ENCODE measurements at regions not wholly inside any gene's neighbourhood (a gene's known extent, or its start where the extent isn't known, plus 50 kb on each side); places are given as distances from the start of the nearest gene placed in this dataset.
"Not testable (repeated sequence)": the region's sequence is repeated elsewhere in the genome, so short reads cannot be mapped to it uniquely, and the experiment has no call there.

DNA sequence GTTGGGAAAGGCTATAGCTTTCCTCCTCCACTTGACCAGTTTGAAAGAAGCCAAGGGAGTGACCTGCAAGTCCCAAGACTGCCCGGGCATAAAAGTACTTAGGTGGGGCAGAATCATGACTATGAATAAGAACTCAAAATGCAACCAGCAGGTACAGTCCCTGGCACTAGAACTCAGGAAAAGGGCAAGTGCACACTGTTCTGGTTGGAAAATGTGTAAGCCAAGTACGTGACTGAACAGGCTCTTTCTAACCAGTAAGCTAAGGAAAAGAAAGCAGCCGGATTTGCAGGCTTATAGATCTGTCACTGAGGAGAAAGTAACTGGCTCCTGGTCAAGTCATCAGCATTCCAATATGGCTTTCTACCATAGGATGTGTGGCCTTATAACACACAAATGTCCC lies 101.2 kb upstream of the SLC4A7 start:
- no peak for DNase-seq

DNA sequence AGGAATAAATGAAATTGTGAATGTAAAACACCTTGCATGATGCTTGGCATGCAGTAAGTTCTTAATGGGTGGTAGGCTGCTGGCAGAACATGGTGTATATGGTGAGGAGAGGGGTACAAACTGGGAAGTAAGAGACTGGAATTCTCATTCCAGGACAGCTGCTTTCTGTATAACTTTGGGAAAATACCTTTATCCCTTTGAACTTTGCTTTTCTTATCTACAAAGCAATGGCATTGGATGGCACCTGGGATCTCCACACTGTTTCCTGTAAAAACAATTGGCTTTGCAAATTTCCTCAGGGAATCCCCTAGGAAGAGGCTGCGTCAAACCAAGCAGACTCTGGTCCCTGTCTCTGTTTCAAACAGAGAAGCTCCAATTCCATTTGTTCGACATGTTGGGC lies 100.7 kb upstream of the SLC4A7 start:
- DNase-seq = no peak

DNA sequence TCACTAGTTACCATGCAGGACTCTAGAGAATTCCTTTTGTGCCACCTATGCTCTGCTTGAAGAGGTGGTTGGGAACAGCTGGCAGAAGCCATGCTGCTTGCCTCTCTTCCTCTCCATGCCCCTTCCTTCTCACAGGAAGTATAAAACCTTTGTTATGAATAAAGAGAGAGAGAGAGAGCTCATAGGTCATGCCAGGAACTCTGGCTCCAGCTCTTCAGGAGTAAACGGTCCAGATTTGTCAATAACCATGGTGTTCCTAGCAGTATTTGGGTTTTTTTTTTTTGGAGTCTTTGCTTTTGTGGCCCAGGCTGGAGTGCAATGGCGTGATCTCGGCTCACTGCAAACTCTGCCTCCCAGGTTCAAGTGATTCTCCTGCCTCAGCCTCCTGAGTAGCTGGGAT lies 97.7 kb upstream of the SLC4A7 start:
- DNase-seq = no peak

DNA sequence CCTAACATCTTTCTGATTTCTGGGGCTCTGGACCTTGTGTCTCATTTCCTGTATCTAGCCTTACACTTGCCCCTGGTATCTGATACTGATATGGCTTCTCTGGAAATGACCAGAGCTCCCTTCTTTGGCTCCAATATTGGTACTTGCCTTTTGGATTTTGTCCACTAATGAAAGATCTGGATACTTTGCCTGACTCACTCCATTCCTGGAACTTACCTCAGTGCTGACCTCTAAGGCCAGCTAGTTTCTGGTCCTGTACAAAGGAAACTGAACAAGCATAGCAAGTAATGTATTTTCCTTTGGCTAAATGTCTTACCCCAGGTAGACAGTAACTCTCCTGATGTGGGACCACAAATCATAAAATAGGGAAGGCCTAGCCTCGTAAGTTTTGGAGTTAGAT lies 93.8 kb upstream of the SLC4A7 start:
- no peak for DNase-seq

DNA sequence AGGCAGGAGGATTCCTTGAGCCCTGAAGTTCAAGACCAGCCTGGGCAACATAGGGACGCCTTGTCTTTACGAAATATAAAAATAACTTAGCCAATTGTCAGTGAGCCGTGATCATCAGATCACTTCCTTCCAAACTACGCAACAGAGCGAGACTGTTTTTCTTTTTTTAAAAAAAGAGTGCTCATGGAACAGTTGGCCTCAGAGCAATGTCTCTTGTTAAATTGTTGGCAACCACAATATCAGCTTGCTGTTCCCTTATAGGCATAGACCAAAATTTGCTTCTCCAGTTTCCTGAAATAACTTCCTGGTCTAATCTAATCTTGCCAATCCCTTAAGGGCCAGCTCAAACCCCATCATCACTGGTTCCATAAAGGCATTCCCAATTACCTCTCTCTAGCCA lies 93.3 kb upstream of the SLC4A7 start:
- DNase-seq = no peak

DNA sequence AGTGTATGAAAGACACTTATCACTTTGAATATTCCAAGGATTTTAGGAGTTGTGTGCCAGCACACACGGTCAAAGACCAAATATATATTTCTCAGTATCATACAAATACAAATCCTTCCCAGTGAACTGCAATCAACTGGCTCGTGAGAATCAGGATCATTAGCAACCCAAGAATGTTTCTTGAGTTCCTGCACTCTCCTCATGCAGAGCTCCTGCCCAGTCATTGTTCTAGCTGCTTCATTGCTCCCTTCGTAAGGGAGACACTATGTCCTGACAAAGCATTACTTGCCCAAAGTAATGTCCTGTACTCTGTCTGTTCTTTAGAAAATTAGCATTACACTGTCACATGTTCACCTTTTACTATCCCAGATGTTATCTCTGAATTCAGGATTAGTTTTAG lies 92.0 kb upstream of the SLC4A7 start:
- no peak for DNase-seq

DNA sequence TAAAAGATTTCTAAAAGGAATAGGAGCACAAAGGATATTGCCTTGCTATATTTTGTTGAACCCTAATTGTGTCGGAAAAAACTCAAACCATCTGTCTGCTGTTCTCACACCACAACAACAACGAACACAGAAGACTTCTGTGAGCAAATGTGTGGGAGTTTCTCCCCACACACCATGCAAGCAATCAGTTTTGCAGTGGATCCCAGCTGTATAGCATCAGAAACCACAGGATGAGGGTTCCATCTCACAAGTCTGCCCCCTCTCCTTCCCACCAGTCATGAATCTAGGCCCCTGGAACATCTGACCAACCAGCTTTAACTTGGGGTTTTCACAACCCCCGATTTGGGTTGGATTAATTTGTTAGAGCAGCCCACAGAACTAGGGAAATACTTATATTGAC lies 91.3 kb upstream of the SLC4A7 start:
- DNase-seq = no peak

DNA sequence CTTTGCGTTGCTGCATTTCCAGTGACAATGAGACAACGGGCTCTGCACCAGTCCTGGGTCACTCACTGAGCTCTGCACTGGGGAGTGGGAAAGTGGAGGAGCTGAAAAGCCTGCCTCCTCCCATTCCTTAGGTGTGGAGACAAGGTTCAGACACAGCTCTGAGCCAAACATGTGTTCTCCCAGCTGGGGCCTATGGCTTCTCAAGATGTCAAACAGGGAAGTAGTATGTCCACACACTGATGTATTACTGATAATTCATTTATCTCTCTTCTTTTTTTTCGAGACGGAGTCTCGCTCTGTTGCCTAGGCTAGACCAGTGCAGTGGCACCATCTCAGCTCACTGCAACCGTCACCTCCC lies 90.2 kb upstream of the SLC4A7 start:
- no peak for DNase-seq

DNA sequence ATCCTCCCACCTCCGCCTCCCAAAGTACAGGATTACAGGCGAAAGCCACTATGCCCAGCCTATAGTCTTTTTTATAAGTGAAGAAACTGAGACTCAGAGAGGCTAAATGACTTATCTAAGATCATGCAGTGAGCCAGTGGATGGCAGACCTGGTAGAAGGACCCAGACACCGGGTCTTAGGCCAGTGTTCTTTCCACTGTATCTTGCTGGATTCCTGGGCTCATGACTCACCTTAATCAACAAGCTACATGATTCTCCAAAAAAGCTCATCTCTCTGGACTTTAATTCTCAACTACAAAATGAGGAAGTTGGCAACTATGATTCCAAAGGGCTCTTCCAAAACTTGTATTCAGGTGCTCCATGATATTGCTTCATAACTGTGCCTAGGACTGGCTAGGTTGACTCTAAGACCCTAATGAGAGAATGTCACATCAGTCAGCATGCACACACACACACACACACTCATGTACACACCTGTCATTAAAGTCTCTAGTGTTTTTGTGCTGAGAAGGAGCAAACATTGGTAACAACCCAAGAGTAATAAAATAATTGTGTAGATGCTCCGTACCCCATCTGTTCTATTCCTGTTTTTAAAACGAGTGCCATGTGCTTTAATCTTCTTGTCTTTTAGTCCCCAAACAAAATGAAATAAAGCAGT lies 89.7 kb upstream of the SLC4A7 start:
- no peak for DNase-seq

DNA sequence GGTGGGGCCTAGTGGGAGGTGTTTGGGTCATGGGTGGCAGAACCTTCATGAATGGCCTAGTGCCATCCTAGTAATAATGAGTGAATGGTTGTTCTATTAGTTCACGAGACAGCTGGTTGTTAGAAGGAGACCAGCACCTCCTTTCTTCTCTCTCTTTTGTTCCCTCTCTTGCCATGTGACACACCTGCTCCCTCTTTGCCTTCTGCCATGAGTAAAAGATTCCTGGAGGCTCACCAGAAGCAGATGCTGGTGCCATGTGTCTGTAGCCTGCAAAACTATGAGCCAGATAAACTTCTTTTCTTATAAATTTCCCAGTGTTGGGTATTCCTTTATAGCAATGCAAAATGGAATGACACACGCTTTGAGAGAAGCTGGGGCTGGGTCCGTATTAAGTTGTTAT lies 89.0 kb upstream of the SLC4A7 start:
- no peak for DNase-seq

DNA sequence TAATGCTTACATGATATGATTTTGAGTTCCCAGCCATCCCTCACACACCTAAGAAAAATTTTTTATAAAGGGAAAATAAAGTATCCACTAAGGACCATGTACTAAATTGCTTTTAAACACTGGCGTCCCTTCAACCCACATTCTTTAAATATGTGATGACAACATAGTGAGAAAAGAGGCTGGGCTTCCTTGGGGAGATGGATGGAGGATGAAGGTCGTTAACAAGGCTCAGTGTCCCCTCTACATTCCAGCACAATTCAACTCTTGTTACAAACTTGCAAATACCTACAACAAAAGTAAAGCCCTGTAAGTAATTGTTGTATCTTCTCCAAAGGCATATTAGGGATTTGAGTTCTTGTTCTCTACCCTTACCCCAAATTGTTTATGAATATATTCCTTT lies 87.2 kb upstream of the SLC4A7 start:
- no peak for DNase-seq

DNA sequence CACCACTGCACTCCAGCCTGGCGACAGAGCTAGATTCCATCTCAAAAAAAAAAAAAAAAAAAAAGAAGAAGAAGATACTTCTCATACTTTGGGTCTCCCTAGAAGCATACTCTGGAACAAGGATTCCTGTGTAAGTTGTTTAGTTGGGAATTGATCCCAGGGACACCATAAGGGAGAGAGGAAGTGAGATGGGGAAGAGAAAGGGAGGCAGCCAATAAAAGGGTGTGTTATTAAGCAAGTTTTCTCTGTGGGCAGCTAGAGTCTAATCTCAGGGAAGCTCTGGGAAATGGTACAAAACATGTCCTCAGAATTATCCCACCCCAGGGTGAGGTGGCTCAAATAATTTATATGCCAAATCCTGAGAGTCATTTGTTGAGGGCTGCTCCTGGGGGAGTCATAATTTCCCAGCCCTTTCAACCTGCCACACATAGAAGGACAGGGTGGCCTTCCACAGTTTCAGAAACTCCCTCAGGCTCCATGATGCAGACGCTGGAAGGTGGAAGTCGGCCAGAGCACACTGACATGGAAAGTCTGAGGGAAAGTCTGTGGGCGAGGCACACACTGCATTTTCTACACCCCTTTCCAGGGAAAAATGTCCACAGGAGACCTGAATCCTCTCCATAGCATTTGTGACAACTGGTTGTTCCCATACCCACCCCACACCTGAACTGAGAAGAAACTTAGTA lies 86.4 kb upstream of the SLC4A7 start:
- peak; percentile 69 for DNase-seq

DNA sequence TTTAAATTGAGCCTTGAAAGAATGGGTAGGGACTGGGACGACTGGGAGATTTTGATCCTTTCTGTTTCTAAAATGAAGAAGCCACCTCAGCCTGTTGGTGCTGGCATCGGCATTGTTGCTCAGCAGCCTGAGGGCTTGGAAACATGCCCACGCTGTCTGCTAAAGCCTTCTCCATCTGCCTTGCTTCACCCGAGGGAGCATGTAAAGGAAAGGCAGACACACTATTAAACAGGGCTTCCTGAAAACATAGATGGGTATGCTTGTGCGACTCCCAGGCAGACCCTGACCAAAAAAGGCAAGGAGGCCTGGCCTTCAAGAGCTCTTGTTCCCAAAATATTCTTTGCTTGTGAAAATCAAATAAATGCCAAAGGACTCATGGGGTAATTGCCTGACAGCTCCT lies 84.2 kb upstream of the SLC4A7 start:
- DNase-seq = no peak

DNA sequence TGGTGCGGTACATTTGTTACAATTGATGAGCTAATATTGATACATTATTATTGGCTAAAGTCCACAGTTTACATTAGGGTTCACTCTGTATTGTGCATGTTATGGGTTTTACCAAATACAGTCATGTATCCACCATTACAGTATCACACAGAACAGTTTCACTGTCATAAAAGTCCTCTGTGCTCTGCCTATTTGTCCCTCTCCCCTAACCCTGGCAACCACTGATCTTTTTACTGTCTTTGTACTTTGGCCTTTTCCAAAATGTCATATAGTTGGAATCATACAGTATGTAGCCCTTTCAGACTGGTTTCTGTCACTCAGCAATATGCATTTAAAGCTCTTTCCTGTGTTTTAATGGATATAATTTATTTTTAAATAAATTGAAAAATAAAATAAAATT lies 83.1 kb upstream of the SLC4A7 start:
- DNase-seq = no peak

DNA sequence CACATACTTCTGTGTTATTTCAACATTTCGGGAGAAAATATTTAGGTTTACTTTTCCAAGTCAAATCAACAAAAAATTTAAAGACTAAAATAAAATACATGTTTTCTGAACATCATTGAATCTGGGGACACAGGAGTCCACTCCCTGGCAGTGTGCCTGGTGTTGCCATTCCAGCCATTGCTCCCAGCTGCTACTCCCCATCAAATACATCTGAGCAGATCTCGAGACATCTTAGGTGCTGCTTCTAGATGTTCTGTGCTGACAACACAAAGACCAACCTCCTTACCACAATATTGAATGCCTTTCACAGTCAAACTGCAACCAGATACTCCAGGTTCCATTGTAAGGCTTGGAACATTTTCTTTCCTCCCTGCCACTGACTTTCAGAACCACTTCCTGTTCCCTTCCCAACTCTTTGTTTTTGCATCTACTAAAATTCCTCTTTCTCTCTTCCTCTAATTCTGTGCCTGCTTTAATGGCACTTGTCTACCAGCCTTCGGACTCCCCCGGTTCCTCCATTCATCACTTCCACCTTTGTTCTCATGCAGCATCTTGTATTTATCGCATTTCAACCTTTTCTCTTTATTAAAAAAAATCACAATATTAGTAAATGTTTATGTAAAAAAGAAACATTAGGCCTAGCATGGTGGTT lies 81.1 kb upstream of the SLC4A7 start:
- no peak for DNase-seq

DNA sequence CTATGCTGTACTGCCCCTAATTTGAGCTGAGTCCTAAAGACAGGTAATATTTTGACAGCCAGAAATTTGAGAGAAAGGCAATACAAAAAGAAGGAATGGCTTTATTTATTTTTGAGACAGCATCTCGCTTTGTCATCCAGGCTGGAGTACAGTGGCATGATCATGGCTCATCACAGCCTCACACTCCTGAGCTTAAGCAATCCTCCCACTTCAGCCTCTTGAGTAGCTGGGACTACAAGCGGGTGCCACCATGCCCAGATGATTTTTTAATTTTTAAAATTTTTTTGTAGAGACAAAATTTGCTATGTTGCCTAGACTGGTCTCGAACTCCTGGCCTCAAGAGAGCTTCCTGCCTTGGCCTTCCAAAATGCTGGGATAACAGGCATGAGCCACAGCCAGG lies 77.4 kb upstream of the SLC4A7 start:
- no peak for DNase-seq

DNA sequence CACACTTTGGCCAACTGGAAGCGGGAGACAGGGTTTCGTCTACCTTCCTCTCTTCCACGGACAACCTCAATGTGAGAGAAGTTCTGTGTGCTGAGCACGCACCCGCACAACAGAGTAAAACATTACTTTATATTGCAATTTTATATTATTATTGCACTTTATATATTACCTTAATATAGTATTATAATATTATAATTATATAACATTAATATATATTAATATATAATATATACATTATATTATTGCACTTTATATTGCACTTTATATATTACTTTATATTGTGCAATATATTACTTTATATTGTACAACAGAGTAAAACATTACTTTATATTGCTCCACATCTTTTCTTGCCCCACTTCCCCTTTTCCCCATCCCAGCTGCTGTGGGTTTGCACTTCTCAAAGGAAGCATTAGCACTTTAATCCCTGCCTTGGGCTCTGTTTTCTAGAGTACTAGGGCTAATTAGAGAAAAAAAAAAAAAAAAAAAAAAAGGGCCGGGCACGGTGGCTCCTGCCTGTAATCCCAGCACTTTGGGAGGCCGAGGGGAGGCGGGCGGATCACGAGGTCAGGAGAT lies 76.4 kb upstream of the SLC4A7 start:
- DNase-seq = no peak

DNA sequence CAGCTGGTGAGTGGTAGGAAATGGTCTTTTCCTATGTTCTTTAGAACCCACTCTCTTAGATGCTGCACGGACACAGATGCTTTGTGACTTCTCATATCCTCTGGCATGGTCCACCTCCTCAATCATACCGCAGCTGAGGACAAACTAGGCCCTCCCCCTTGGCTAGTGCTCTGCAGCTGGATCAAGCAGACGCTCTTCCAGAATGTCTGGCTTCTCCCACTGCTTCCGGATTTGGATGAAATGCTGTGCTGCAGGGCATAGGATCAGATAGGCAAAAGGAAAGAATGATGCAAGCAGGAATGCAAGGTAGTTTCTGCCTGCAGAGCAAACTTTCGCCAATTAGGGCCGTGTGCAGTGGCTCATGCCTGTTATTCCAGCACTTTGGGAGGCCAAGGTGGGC lies 75.7 kb upstream of the SLC4A7 start:
- DNase-seq = peak; percentile 68

DNA sequence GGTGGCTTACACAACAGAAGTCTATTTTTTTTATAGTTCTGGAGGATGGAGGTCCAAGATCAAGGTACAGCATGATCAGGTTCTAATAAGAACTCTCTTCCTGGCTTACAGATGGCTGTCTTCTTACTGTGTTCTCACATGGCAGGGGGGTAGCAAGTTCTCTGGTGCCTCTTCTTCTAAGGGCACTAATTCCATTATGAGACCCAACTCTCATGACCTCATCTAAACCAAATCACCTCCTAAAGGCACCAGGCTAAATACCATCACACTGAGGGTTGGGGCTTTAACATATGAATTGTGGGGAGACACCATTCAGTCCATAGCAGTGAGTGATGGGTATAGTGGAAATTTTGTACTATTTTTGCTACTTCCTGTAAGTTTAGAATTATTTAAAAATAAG lies 75.2 kb upstream of the SLC4A7 start:
- DNase-seq = no peak

DNA sequence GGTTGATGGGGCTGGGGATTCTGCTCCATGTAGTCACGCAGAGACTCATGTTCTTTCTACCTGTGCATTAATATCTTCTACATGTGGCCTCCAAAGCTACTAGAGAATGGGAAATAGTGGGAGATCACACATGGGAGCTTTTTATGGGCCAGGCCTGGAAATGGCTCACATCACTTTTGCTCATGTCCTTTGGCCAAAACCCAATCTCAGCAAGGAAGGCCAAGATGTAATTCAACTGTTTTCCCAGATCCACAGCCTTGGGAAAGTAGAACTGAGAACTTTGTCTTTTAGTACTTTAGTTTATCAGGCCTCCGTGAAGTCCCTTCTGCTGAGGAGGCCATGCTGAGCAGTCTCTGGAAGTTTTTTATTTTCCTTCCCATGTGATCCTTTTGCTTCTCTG lies 73.2 kb upstream of the SLC4A7 start:
- no peak for DNase-seq

DNA sequence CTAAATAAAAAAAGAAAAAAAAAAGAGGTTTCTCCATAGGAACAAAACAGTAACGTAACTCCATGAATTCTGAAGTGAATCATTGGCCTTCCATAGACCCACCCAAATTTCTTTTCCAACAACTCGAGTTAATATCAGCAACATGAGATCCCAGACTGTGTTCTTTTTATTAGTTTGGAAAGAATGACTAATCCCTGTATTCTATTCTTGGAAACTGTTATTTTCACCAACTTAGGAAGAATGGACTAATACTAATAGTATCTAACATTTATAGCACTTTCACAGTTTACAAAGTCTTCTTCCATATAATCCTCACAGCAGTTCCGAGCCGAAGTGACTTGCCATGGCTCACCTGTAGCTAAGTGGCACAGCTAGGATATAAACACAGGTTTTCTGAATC lies 72.7 kb upstream of the SLC4A7 start:
- DNase-seq = no peak

DNA sequence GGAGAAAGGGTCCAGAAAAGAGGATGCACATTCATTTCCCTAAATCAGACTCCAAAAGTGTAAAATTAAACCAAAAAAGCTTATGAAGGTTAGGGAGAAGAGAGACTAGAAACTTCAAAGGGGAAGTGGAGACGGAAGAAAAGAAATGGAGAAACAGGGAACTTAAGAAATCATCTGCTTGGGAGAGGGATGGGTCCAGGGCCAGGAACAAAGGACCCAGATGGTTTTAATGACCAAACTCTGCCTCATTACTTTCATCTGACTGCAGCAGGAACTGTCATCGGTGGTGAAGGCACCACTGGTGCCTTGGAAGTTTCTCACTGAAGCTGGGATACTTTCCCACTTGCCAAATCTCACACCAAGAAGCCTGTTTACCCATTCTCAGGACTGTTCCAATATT lies 70.5 kb upstream of the SLC4A7 start:
- no peak for DNase-seq

DNA sequence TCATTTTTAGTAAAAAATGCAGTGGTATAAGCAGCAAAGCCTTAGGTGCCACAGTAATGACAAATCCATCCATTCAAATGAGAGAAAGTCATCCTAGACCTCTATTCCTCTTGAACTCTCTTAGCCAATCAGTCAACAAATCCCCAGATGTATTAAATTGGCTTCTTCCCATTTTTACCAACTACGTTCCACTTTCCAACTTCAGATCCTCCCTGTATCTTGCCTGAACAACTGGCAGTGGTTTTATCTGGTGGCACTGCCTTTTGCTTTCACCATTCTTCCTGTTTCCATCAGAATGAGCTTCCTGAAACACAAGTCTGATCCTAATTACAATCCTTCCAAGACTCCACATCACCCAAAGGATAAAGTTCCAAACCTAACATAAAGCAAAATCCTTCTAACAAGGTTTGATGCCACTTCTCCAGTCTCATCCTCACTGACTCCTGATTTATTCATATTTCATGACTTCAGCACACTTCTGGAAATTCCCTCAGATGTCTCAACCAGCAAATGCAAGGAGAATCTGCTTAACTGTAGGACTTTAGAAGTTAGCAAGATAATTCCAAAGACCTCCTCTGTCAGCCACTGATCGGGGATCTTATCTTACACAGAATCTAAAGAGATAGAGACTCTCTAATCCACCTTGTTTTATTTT lies 69.8 kb upstream of the SLC4A7 start:
- no peak for DNase-seq

DNA sequence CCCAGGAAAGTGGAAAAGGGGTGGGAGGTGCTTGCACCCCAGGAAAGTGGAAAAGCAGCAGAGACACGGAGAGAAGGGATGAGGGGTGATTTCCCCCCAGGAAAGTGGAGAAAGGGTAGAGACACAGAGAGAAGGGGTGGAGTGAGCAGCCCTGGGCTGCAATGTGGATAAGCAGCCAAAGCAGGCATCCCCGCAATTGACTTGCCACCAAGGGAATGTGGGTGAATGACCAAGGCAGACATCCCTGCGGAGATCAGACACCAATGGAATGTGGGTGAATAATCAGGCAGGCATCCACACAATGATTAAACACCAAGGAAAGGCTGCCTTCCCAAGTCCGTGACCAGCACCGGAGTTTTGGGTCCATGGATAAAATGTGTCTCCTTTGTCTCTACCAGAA lies 68.5 kb upstream of the SLC4A7 start:
- DNase-seq = not testable (repeated sequence)

Data from right forelimb (tissue), 1 donor.